ENCODE measurements at regions not wholly inside any gene's neighbourhood (a gene's known extent, or its start where the extent isn't known, plus 50 kb on each side); places are given as distances from the start of the nearest gene placed in this dataset.

DNA sequence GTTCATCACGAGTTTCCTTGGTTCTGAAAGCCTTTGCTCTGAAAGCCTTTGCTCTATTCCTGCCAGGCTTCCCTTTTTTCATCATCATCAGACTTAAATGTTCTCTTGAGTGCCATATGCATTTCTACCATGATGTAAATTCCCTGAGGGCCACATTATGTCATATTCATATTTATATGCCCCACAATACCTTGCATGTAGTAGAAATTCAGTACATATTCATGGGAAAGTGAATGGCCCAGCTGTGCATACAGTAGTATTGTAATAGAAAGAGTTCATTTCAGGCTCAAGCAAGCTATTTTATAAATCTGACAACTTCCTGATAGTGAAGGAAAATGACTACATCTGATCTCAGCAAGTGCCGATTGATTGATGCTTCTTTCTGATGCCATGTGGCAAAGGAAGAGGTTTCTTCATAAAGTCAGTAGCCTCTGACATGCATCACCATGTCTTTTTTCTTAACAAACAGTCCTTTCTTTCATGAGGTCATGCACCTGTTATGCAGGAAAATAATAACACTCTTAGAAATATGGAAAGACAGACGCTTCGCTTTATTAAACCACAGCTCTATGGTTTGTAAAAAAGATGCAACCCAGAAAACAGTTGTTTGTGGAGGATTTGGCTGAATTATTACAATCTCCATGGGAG lies 308.7 kb downstream of the SAMD5 start:
- DNase-seq (ENCODE audit: low read depth, low spot score), result no peak

DNA sequence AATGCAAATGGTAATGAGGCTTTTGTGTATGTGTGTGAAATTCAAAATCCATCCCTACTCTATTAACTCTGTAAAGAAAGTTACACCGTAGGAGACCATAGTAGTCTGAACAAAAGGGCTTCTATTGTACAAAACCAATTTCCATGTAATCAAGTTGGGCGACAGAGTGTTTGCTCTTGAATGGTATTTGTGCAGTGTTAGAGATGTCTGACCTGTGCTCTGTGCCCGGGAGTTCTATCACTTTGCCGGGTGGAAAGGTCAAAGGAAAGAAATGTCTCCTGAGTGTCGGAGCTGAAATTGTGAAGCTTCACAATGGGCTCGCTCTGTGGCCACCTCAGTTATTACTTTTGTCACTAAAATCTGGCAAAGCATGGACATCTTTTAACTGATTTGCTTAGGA lies 312.0 kb downstream of the SAMD5 start:
- no peak for DNase-seq (ENCODE audit: low read depth, low spot score)

DNA sequence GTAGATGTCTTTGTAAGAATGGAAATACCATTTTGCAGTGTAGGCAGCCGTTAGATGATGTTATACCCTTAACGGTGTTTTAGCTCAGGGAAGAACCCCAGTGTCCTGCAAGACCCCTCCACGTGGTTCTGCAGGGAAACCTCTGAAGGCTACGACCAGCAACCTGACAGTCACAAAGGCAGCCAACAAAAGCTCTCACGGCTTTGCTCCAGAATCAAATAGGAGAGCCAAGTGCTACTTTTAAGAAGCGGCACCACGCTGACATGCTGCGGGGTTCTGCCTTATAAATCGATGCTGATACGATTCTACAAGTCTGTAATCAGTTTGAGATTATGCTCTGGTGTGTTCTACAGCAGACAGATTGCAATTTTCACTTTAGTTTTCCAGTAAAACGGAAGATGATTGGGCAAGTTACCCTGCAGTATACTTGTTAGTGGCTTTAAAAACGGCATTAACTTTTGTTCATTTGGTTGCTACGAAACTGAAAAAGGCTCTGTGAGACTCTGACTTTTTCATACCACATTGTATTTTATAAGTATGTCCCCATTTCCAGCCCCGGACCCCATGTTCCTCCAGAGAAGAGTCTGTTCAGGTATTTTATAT lies 312.9 kb downstream of the SAMD5 start:
- no peak for DNase-seq (ENCODE audit: low read depth, low spot score)

DNA sequence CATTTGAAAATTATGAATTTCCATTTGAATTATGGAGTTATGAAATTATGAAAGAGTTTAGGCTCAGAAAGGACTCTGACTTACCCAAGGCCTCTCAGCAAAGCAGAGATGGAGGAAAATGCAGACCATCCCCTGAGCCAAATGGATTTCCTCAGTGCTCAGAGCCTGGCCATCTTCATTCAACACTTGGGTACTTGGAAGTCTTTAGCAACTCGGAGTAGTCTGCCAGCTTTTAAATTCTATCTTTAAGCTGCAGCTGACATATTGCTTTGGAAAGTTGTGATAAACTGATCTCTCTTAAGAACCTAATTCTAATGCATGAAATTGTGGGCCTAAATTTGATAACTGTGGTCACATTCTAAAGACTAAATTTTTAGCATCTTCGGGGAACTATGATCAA lies 315.4 kb downstream of the SAMD5 start:
- DNase-seq (ENCODE audit: low read depth, low spot score), result no peak

DNA sequence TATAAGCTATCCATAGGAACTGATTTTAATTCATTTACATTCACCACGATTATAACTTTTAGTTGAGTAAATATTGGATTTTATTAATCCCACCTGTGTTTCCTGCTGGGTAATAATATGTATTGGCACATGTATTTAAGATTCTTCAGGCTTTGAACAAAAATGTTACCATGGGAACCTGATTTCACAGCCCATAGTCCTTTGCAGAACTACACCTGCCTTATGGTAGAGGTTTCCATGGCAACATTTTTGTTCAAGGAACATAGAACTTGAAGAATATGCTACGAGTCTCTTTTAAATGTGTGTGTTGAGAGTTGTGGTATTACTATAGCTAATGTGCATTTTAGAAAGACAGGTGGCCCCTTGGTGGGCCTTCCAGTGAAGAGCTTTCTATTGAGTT lies 317.4 kb downstream of the SAMD5 start:
- no peak for DNase-seq (ENCODE audit: low read depth, low spot score)

DNA sequence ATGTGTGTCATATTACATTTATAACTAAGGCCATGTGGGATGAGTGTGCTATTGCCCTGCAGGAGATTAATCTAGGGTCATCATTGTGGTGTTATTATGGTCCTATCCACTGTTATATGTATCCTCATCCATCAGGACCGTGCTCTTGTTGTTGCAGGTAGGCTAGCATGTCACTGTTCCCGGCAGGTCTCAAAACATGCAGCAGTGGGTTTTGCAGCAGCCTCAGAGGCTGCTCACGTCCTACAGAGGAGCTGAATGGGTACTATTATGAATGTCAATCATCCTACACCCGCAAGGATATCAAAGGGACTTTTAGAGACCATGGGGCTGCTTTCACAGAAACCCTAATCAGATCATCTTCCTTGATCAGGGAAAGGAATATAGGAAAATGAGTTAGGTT lies 318.2 kb downstream of the SAMD5 start:
- no peak for DNase-seq (ENCODE audit: low read depth, low spot score)

DNA sequence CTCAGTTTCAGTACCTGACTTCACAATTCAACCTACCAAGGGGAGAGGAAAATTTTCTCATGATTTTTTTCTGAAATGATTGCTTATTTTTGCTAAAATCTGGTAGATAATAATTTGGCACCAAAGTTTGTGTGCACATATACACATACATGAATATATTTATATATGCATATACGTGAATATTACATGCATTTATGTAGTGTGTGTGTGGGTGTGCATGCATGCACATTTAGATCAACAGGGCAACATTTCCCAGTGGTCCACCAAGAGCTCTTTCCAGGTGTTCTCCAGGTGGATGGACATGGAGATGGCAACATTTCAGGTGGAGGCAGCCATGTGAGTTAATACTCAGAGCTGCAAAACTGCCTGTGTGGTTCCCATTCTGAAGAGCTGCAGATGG lies 320.9 kb downstream of the SAMD5 start:
- DNase-seq (ENCODE audit: low read depth, low spot score), result no peak

DNA sequence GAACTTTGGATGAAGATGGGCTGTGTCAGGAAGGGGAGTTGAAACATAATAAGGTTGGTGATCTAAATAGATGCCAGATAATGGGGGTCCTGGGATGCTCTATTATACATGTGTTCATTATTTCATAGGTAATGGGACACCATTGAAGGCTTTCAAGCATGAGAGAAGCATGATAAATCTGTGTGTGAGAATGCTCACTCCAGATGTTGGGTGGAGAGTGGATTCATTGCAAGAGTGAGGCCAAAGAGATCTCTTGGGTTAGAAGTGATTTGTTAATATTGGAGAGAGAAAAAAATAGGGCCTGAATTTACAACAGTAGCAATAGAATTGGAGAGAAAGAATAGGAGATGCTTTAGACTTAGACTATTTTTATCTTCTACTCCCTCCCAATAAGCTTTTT lies 321.3 kb downstream of the SAMD5 start:
- DNase-seq (ENCODE audit: low read depth, low spot score), result no peak

DNA sequence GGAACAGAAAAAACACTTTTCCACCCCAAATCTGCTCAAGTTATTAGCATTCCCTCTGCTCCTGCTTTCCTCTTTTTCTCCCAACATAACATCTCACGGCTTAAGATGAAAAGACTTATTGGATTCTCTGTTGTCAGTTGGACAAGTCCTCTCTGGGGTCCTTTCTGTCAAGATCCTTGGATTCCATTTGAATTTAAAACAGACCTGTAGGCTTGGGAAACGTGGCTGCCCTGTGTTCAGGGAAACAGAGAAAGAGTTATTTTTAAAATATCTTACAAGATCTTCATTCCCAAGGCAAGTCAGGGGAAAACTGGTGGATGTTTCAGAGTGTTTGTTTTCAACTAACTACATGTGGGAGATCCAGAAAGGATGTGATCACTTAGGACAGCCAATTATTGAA lies 322.9 kb downstream of the SAMD5 start:
- no peak for DNase-seq (ENCODE audit: low read depth, low spot score)

DNA sequence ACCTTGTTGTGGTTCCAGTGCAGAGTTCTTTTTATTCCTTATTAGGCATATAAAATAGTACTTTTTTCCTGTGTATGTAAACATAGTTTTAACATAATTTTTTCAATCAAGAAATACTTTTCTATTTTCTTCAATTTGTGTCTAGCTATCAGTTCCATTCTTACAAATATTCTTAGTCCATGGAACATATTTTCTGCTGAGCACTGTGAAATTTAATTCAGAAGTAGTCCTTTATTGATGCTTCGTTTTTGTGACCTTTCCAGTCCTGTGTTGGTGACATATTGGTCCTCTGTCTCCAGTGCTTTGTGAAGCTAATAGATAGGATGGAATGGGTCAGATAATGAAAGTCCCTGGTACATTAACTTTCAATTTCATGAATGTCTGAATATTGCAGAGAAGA lies 325.1 kb downstream of the SAMD5 start:
- no peak for DNase-seq (ENCODE audit: low read depth, low spot score)

DNA sequence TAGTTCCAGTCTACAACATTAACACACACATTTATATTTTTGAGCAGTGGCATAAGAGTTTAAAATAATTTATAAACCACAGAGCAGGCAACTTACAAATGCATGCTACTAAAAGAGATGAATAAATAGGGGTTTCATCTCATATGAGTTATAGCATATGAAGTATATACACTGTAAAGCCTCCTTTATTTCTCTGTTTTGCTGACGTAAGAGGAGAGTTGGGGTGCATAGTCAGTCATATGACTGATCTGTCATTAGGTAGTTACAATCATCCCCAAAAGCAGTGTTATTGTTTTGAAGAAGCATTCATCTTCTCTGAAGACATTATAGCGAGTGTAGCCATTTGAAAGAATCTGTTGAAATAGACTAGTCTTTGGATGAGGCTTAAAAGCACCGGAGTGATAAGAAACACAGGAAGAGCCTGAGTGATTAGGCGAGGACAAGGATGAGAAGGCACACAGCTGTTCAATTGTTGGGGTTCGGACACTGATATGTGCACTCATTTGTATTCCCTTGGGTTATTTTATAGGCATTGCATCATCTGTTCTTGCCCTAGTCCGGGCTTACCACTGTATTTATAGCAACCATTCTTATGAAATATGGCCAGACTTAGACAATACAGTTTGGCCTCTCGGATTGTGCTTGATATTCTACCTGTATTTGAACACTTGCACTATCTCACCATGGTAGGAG lies 325.7 kb downstream of the SAMD5 start:
- DNase-seq (ENCODE audit: low read depth, low spot score), result no peak

DNA sequence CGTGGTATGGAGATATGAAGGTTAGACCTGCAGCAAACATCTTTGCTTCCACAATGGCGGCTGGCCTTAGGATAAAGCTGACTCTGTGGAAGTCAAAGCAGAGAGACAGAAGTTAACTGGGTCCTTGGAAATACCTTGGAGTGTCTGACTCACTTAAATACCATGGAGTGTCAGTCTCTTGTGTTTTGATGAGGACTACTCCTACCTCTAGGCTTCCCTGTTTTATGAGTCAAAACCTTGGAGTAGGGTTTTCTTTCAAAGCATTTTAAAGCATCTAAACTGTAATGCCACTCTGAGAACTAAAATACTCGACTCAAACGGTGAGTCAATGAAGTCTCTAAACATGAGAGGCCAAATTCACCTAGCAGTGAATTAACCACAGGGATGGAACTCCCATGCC lies 329.1 kb downstream of the SAMD5 start:
- no peak for DNase-seq (ENCODE audit: low read depth, low spot score)

DNA sequence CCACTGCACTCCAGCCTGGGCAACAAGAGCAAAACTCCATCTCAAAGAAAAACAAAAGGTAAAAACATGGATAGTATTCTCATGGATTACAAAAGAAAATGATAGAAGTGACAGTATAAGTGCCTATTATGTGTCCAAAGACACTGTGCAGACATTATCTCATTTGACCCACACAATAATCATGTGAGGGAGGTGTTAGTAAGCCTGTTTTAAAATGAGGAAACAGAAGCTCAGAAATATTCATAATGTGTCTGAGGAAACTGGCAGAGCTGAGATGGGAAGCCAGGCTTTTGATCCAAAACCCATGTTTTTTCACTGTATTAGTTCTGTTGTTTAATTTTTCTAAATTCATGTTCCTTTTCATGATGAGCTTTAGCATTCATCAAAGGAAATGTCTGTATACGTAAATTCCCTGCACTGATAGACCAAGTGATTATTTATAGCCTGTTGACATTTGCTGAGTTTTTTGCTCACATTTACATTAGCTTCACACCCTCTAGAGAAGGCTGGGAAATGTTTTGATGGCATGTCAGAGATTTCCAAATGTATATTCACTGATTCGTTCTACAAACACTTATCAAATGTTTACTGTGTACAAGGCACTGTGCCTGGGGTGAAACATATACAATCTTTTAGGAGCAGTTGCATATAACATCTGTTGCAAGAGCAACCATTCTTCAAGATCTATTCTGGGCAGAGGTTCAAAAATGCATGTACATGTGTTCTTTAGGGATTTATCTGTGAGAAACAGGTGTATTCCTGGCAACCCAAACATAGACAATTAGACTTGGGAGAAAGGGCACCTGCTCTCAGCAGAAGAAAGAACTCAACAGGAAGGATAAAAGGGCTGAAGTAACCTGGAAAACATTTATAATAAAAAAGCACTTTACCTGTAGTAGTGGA lies 331.5 kb downstream of the SAMD5 start:
- DNase-seq (ENCODE audit: low read depth, low spot score), result no peak

DNA sequence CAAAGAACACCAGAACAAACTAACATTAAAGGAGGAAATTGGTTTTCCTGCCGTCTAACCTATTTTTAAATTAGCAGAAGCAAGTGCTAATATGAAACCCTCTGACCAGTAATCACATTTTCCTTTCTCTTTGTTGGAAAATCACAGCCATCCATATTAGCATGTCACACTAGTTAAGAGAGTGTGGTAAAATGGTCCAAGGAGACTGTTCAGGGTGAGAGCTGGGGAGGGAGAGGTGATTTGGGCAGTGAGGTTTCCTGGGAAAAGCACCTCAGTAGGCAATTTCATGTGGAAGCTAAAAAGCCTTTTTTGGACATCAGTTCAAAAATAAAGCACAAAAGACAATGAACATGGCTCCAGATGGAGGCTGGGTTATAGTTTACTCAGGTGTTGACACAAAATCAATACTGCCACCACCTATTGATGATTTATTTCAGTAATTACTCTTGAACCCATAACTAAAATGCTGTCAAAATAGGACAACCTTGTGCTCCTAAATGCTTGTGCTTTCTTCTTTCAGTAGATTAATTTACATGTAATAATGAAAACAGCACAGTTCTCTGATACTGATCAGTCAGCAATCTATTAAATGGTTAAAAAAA lies 333.2 kb downstream of the SAMD5 start:
- DNase-seq (ENCODE audit: low read depth, low spot score), result no peak

DNA sequence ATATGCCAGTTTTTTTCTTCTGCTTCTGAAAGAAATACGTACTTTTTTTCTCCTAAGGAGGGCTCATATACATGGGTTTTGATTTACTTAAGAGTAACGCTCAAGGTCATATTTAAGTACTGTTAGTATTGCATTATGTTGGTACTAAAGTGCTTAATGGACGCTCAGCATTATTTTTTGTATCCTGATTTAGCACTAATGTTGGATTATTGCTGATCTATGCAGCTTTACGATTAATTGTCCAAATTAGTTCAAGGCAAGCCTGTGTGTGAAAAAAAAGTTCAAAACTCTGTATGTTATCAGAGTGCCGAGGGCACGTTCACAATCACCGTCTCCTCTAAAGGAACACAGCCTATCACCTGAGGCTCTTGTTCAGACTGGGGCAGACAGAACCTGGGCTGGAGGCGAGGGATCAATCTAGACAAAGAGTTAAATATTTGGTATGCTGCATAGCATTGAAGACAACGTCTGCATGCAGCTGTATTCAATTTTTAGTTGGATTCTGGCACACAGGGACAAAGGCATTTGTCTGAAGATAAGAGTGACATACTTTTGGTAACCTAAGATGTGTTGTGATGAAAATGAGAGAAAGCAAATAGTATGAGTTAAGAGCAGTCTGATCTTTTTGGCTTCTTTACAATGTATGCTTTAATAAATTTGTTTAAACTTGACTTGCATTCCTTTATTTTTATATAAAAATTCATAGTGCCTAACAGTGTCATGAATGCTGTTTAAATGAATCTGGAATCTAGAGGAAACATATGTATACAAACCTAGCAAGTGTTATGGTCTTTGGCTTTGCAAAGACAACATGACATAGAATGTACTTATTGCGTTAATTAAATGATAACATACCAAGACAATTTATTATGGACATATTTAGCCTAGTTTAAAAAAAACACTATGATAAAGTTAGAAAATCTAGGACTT lies 341.2 kb downstream of the SAMD5 start:
- DNase-seq (ENCODE audit: low read depth, low spot score), result no peak

DNA sequence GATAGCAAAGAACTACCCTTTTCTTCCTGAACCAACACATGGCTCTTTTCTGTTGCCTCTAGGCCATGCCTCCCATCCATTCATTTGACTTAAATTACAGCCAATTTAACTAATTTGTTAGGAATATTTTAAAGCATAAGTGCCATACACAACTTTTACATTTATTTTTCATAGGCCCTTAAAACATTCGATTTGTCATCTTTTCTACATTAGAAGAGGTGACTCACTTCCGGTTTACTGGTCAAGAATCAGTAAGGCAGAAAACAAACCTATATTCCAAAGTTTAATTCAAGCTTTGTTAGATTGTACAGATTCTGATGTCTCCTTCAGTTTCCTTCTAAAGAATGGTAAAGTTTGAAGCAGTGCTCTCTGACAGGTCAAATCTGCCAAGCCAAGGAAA lies 344.3 kb downstream of the SAMD5 start:
- DNase-seq (ENCODE audit: low read depth, low spot score), result no peak

DNA sequence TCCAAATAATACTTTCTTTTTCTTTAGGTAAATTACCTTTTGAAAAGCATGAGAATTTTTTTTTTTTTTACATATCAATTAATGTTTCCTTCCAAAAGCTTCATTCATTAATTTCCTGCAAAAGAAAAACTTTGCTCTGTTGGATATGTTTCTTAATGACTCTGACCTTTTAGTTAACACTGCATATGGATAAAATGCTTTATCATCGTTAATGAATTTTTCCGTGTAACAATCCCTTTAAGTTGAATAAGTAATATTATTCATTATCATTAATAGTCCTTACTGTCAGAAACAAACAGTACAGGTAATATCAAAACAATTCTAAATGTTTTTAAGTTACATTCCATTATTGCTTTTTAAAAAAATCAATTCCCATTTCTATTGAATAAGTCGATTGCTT lies 345.1 kb downstream of the SAMD5 start:
- DNase-seq (ENCODE audit: low read depth, low spot score), result no peak

DNA sequence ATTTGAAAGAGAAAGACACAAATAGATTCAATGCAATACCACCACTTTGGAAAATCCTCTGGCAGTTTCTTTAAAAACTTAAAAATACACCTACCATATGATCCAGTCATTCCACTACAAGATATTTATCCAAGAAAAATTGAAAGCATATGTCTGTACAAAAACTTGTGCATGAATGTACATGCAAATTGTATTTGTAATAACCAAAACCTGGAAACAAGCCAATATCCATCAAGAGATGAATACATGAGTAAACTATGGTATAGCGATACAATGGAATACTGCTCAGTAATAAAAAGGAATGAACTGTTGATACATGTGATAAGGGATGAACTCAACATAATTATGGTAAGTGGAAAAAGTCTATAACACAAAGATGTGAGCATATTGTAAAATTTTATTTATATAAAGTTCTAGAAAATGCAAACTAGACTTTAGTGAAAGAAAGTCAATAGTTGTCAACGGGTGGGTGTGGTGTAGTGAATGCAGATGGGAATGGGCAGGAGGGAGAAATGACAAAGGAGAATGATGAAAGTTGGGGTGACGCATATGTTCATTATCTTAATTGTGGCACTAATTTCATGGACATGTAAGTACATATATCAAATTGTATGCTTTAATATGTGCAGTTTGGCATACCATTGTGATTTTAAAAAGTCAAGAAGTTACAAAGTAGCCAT lies 347.5 kb downstream of the SAMD5 start:
- DNase-seq (ENCODE audit: low read depth, low spot score), result no peak

DNA sequence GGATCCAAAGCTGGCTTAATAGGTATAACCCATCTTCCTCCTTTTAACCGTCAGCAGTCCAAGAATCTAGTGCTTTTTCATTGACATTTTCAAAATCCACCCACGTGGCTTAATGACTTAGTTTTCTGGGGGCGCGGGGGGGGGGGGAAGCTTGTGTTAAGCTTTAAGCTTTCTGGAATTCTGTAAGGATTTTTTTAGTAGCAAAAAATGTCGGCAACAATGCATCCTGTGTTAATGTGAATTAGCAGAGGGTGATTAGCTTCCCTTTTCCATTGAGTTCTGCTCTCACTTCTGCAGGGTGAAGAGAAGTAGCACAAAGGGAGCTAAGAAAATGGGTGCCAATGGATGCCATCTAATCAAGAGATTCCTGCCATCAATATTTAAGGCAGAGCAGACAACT lies 348.2 kb downstream of the SAMD5 start:
- no peak for DNase-seq (ENCODE audit: low read depth, low spot score)

DNA sequence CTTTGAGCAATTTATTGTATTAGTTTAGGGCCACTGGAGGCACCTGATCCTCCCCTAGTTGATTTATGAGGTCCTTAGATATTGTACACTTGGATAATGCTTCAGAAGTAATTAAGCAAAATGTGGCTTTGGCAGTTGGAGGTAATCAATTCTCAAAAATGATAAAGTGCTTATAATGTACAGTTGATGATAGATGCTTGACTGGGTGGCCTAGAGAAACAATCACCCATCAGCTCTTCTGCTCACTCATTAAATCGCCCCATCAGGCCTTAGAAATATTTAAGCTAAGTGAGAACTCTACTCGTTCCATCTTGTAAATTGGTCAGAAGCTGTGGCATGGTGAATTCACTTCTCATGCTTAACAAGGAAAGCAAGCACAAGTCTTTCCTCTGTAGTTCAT lies 349.9 kb downstream of the SAMD5 start:
- no peak for DNase-seq (ENCODE audit: low read depth, low spot score)

Measured in brain pericyte (primary cell).